Activated CD4-positive, alpha-beta T cell treated with anti-CD3 and anti-CD28 coated beads for 36 hours (primary cell): ENCODE measurements at regions not wholly inside any gene's neighbourhood (a gene's known extent, or its start where the extent isn't known, plus 50 kb on each side); places are given as distances from the start of the nearest gene placed in this dataset.
A peak's percentile ranks its signal among the peaks of the same experiment; 100 is the strongest.

Experiments
- ATAC-seq: fragments of 200-7000 bp; cut with Tn5 transposase; one replicate; pipeline ENCODE4 v1.10.0; 2021; ENCODE audit warnings: mild to moderate bottlenecking, moderate library complexity
- CTCF ChIA-PET: fragments of 350-600 bp; sonication (Branson Sonifier 250); formaldehyde crosslinking; loops from one replicate; lab custom pipeline; 2021; ENCODE audit warnings: antibody characterized with exemption; lab: Charles Lee
- POLR2A ChIA-PET: fragments of 350-600 bp; sonication (Branson Sonifier 250); formaldehyde crosslinking; loops from one replicate; lab custom pipeline; 2021; ENCODE audit warnings: antibody characterized with exemption, inconsistent platforms; lab: Charles Lee
- DNase-seq: peaks from one replicate; pipeline ENCODE4 v3.0.0-alpha.2; 2020
- H3K27ac Mint-ChIP-seq: one replicate; pipeline ENCODE4 v1.8.0; 2021; ENCODE audit warnings: mixed read lengths
- H3K27me3 Mint-ChIP-seq: one replicate; pipeline ENCODE4 v1.8.0; 2021; ENCODE audit warnings: mixed read lengths
- H3K36me3 Mint-ChIP-seq: one replicate; pipeline ENCODE4 v1.8.0; 2021; ENCODE audit warnings: low read depth, mixed read lengths
- H3K4me1 Mint-ChIP-seq: one replicate; pipeline ENCODE4 v1.8.0; 2021; ENCODE audit warnings: mixed read lengths
- H3K4me3 Mint-ChIP-seq: one replicate; pipeline ENCODE4 v1.8.0; 2021; ENCODE audit warnings: mild to moderate bottlenecking, moderate library complexity, mixed read lengths
- H3K9me3 Mint-ChIP-seq: one replicate; pipeline ENCODE4 v1.8.0; 2021; ENCODE audit warnings: low read depth, mixed read lengths
- intact Hi-C, 2 experiments: fragments of 100-400 bp; cut with DNase I in 1 of 2; cut with micrococcal nuclease in 1 of 2; formaldehyde crosslinking; loops; one replicate each; pipeline versions ENCODE4 v1.14.2 to v1.15.1; 2022 to 2024; cut with DNase I, micrococcal nuclease

DNA sequence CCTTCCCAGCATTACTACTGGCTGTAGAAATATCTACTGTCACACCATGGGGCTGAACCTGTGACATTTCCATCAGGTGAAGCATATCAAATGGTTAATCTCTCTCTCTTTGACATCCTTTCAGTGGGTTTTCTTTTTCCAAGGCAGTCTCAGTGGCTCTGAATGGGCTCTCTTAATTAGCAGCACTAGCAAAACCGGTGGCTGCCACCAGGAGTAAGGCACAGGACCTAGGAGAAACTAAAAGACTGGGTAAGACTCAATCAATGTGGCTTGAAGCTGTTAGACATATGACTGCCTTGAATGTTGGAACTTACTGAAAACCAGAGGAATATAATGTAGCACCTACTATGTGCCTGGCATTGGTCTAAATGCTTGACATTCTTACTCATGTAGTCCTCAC lies 445.0 kb upstream of the KIF2A start:
- ChIA-PET CTCF (interaction anchor here (0.7 kb wide), 1 partner anchor 323 kb away, joined by 4 read pairs; no protein-coding TSS in a partner anchor), POLR2A (no interaction called here)
- Mint-ChIP-seq H3K9me3 (peaks cover 2% of the 10 kb centered on the region), H3K4me3 (no peak overlapping the region), H3K27ac (no peak overlapping the region), H3K27me3 (no peaks in the 10 kb centered on the region), H3K36me3 (no peaks in the 10 kb centered on the region), H3K4me1 (no peaks in the 10 kb centered on the region)
- ATAC-seq (no peak), DNase-seq (no peak)
- intact Hi-C loops: no loop called here

DNA sequence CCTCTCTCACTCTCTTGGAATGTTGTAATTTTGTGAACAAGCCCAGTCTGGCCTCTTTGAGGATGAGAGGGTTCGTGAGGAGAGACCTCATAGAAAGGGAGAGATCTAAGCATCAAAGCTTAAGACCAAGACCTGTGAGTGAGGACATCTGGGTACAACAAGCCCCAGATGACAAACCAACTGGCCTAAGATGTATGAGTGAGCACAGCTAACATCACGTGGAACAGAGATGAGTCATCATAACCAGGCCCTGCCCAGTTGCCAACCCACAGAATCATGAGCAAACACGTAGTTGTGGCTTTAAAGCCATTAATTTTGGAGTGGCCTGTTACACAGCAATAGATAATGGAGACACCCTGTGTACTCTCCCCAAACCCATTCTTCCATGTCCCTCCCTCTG lies 439.1 kb upstream of the KIF2A start:
- no peaks in the 10 kb centered on the region for H3K4me1 Mint-ChIP-seq
- peaks cover 4% of the 10 kb centered on the region for H3K9me3 Mint-ChIP-seq
- ATAC-seq (peak; percentile 70), DNase-seq (peak; percentile 7)
- ChIA-PET POLR2A (no interaction called here), CTCF (no interaction called here)
- H3K4me3 Mint-ChIP-seq: no peak overlapping the region
- H3K27me3 Mint-ChIP-seq: peaks cover 4% of the 10 kb centered on the region
- intact Hi-C loops: no loop called here
- no peaks in the 10 kb centered on the region for H3K36me3 Mint-ChIP-seq
- no peak overlapping the region for H3K27ac Mint-ChIP-seq

DNA sequence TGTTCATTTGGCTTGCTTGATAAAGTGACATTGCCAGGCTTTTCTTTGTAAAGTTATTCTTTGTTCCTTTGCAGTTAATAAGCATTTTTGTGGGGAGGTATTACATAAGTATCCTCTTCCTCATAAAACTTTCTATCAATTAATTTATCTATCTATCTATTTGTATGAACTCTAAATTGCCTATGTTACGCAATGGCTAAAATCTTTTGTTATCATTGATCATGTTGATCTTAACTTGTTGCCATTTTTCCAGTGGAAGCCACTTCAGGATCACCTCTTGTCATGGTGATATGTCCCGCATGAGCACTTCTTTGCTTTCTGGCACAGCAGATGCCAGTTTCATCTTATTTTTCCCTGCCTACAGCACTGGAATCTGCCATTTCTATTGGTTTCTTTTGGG lies 436.7 kb upstream of the KIF2A start:
- ATAC-seq: no peak
- POLR2A ChIA-PET: no interaction called here
- Mint-ChIP-seq H3K4me1 (no peaks in the 10 kb centered on the region), H3K27ac (no peak overlapping the region), H3K9me3 (peaks cover 4% of the 10 kb centered on the region), H3K4me3 (no peak overlapping the region), H3K36me3 (no peaks in the 10 kb centered on the region), H3K27me3 (peaks cover 4% of the 10 kb centered on the region)
- DNase-seq: no peak
- intact Hi-C loops: no loop called here
- CTCF ChIA-PET: no interaction called here

DNA sequence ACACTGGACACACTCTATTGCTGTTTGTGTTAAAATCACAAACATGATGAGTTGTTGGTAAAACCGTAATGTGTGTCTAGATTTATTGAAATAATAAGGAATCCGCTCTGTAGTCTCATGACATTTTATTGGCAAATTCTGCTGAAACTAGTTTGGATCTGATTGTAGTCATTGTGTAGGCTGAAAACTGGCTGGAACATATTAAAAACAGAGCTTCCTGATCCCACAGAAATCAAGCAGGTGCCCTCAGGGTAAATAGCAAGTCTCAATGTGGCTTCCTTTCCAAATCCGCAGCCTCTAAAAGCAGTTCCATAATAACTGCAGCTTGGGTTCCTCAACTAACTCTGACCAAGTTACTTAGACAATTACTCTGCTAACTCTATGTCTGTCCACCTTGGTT lies 427.5 kb upstream of the KIF2A start:
- no peaks in the 10 kb centered on the region for H3K36me3 Mint-ChIP-seq
- POLR2A ChIA-PET: no interaction called here
- no peaks in the 10 kb centered on the region for H3K9me3 Mint-ChIP-seq
- H3K27me3 Mint-ChIP-seq: peaks cover 3% of the 10 kb centered on the region
- DNase-seq: no peak
- H3K27ac Mint-ChIP-seq: no peak overlapping the region
- intact Hi-C loops: no loop called here
- H3K4me1 Mint-ChIP-seq: no peaks in the 10 kb centered on the region
- no peak for ATAC-seq
- CTCF ChIA-PET: interaction anchor here (1.2 kb wide), 1 partner anchor 11 kb away, joined by 4 read pairs; no protein-coding TSS in a partner anchor
- no peak overlapping the region for H3K4me3 Mint-ChIP-seq

DNA sequence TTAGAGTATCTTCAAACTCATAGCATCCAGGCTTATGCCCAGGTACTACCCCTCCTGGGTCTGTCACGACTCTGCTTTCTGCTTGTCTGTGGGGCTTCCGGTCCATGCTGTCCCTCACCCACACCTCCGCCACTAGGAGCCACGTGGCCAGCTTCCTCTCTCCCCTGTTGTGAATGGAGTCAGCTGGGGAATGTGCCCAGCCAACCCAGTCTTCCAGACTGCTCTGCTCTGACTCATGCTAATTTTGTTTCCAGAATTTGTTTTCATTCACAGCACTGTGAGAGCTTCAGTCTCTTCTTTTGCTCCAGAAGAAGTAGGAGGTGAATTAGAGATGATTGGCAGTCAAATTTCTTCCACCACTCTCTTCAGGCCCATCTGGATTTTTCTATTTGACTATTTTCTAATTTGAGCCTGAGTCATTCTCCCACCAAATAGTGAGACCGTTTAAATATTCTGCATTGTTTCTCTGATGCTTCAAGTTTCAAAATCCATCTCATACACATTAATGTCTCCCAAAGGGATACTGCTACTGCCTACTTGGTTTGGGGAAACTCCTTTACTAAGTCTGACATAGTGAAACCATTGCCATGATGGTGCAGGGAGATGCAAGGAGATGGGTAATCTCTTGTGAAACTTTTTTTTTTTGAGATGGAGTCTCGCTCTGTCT lies 424.1 kb upstream of the KIF2A start:
- Mint-ChIP-seq H3K27me3 (no peaks in the 10 kb centered on the region), H3K9me3 (no peaks in the 10 kb centered on the region)
- POLR2A ChIA-PET: no interaction called here

DNA sequence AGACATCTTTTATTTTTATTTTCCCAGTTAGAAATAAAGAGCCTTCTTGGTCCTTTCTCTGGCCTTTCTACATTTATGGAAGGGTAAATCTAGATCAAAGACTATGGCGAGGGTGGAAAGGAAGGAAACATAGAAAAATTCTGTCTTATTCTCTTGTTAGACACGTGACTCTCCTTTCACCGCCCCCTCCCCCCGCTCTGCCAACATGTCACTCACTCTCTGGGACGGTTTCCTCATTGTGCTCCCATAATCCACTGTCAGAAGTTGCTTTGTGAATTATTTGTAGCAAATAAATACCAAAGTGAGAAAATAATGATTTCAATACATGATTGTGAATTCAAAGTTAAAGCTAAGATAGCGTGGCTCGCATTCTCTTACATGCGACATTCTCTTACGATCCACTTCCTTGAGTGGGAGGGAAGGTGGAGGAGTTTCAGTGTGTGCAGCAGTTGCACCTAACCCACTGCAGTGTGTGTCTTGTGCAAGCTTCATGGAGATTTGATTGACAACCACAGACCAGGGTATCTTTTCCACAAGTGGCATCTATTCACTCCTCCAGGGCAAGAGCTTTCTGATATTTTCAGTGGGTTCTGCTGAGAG lies 423.0 kb upstream of the KIF2A start:
- DNase-seq (no peak), ATAC-seq (no peak)
- no peaks in the 10 kb centered on the region for H3K27me3 Mint-ChIP-seq
- ChIA-PET CTCF (no interaction called here), POLR2A (no interaction called here)
- no peak overlapping the region for H3K4me3 Mint-ChIP-seq
- no peak overlapping the region for H3K27ac Mint-ChIP-seq
- H3K4me1 Mint-ChIP-seq: no peaks in the 10 kb centered on the region
- H3K9me3 Mint-ChIP-seq: no peaks in the 10 kb centered on the region
- intact Hi-C loops: no loop called here
- no peaks in the 10 kb centered on the region for H3K36me3 Mint-ChIP-seq

More for the DNA sequence above, 424.1 kb upstream of the KIF2A start:
- Mint-ChIP-seq H3K4me1 (no peaks in the 10 kb centered on the region), H3K4me3 (no peak overlapping the region), H3K36me3 (no peaks in the 10 kb centered on the region), H3K27ac (no peak overlapping the region)
- intact Hi-C loops: no loop called here
- ATAC-seq: no peak
- CTCF ChIA-PET: no interaction called here
- DNase-seq: no peak

DNA sequence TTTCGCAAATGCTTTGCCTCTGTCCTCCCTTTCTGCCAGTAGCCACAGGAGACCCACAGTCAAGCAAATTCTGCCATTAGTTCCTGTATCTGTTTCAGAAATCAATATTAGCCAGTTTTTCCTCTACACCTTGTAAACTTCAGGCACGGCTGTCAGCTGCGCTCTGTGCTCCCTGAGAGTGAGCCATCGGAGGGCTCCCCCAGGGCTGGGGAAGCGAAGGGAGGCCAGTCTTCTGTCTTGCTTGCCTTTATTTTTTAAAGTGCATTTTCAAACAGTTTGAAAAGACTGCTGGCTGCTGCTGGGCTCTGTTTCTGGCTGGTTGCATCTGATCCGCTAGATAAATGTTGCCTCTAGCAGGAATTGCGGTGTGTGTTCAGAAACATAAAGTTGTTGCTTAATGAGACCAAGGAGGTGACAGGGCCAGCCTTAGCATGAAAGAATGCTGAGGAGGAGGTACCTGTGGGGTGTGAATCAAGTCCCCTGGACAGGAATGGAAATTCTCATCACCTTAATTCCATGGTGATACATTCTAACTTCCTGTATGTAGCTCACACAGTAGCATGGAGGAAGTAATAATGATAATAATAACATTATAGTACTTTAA lies 421.7 kb upstream of the KIF2A start:
- no peak for DNase-seq
- intact Hi-C loops: no loop called here
- no peak for ATAC-seq
- POLR2A ChIA-PET: no interaction called here
- H3K27me3 Mint-ChIP-seq: no peaks in the 10 kb centered on the region
- H3K9me3 Mint-ChIP-seq: no peaks in the 10 kb centered on the region
- H3K4me3 Mint-ChIP-seq: no peak overlapping the region
- H3K36me3 Mint-ChIP-seq: no peaks in the 10 kb centered on the region
- H3K4me1 Mint-ChIP-seq: no peaks in the 10 kb centered on the region
- CTCF ChIA-PET: no interaction called here
- no peak overlapping the region for H3K27ac Mint-ChIP-seq

DNA sequence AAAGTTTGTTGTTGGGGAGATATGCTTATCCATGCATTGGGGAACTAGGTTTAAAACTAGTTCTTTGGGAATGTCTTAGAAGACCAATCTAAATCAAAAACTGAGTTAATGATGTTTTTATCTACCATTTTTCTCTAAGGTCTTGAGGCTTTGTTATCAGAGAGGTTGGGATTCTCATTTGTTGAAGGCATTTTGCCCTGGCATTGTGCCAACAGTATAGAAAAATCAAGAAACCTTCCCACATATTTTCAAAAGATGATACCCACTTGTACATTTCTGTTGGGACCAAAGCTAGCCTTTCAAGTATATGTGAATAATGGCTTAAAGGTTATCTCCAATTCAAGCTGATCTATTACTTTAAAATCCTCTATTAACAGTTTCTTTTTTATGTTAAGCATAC lies 419.8 kb upstream of the KIF2A start:
- H3K36me3 Mint-ChIP-seq: no peaks in the 10 kb centered on the region
- no peak for ATAC-seq
- POLR2A ChIA-PET: no interaction called here
- H3K4me3 Mint-ChIP-seq: no peak overlapping the region
- no peaks in the 10 kb centered on the region for H3K4me1 Mint-ChIP-seq
- H3K27me3 Mint-ChIP-seq: no peaks in the 10 kb centered on the region
- H3K27ac Mint-ChIP-seq: no peak overlapping the region
- H3K9me3 Mint-ChIP-seq: peaks cover 3% of the 10 kb centered on the region
- CTCF ChIA-PET: interaction anchor here (1.2 kb wide), 1 partner anchor 96 kb away, joined by 3 read pairs; no protein-coding TSS in a partner anchor
- no peak for DNase-seq
- intact Hi-C loops: no loop called here

DNA sequence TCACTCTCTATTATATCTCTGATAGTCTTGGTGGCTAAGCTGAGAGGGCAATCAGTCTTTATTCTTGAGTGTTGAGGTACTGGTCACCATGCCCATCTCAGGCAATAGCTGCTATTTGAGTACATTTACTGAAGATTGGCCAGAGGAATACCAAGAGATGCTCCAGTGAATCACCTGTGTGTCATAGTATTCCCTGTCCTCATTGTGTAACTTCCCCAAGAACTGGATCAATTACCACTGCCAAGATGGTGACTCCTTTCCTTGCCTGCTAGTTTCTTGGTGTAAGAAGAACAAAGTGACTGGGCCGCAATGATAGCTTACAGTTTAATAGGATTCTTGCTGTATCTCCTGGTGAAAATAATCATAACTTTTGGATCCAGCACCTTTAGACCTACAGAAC lies 418.7 kb upstream of the KIF2A start:
- no peaks in the 10 kb centered on the region for H3K4me1 Mint-ChIP-seq
- ATAC-seq (no peak), DNase-seq (no peak)
- POLR2A ChIA-PET: no interaction called here
- H3K36me3 Mint-ChIP-seq: no peaks in the 10 kb centered on the region
- no peak overlapping the region for H3K4me3 Mint-ChIP-seq
- H3K27ac Mint-ChIP-seq: no peak overlapping the region
- CTCF ChIA-PET: interaction anchor here (0.8 to 1.2 kb wide), 2 partner anchors 12 to 95 kb away, joined by 3 read pairs; no protein-coding TSS in a partner anchor
- intact Hi-C loops: no loop called here
- H3K9me3 Mint-ChIP-seq: peaks cover 3% of the 10 kb centered on the region
- H3K27me3 Mint-ChIP-seq: no peaks in the 10 kb centered on the region

DNA sequence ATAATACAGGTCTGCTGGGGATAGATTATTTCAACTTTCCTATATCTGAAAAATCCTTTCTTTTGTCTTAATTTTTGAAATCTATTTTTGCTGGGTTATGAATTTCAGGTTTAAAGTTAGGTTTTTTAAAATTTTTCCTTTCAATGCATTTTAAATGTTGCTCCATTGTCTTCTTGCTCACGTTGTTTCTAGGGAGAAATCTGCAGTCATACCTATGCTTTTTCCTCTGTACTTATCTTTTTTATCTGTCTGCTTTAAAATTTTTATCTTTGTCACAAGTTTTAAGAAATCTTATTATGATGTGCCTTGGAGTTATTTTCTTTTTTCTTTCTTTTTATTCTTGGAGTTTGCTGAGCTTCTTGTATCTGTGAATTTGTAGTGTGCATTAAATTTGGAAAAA lies 412.0 kb upstream of the KIF2A start:
- Mint-ChIP-seq H3K4me1 (no peaks in the 10 kb centered on the region), H3K27me3 (no peaks in the 10 kb centered on the region), H3K9me3 (peaks cover 13% of the 10 kb centered on the region), H3K4me3 (no peak overlapping the region), H3K27ac (no peak overlapping the region), H3K36me3 (no peaks in the 10 kb centered on the region)
- intact Hi-C loops: no loop called here
- no peak for DNase-seq
- ChIA-PET POLR2A (no interaction called here), CTCF (no interaction called here)
- ATAC-seq: no peak

DNA sequence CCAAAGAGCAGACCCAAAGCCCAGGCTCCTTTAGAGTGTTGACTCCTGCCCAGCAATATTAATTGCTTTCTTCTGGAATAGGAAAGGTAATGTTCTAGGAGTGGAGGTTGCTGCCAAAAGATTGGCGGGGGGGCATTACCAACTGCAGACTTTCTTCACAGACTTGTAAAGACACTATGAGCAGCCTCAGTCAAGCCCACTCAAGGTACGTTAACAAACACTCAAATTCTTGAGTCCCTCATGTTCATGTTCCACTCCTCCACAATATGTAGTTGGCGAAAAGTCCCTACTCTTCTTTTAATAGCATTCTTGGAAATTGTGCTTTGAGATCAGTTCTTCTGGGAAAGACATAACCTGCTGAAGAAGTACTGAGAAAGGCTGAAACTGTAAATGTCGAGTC lies 409.2 kb upstream of the KIF2A start:
- Mint-ChIP-seq H3K27ac (no peak overlapping the region), H3K36me3 (no peaks in the 10 kb centered on the region), H3K9me3 (peaks cover 11% of the 10 kb centered on the region), H3K27me3 (no peaks in the 10 kb centered on the region), H3K4me3 (no peak overlapping the region), H3K4me1 (no peaks in the 10 kb centered on the region)
- intact Hi-C loops: no loop called here
- CTCF ChIA-PET: interaction anchor here (0.5 kb wide), 1 partner anchor 117 kb away, joined by 4 read pairs; no protein-coding TSS in a partner anchor
- ATAC-seq (no peak), DNase-seq (no peak)
- POLR2A ChIA-PET: no interaction called here

DNA sequence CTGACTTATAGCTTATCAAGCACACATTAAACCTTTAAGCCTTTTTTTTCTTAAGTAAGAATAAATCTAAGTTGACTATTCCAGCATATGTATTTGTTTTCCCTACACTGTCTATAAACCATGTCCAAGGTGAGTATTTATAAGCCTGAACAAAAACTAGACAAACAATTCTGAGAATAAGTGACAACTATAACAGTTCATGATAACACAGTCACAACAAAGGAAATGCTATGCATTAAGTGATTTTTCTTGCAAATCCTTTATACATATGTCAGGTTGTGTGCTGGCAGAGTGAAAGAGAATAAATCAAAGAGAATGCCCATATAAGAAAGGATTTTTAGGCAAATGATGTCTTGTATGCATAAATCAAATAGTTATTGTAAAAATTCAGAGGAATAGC lies 408.8 kb upstream of the KIF2A start:
- Mint-ChIP-seq H3K9me3 (peaks cover 11% of the 10 kb centered on the region), H3K4me1 (no peaks in the 10 kb centered on the region), H3K27me3 (no peaks in the 10 kb centered on the region), H3K27ac (no peak overlapping the region), H3K36me3 (no peaks in the 10 kb centered on the region), H3K4me3 (no peak overlapping the region)
- ChIA-PET POLR2A (no interaction called here), CTCF (interaction anchor here (0.5 kb wide), 1 partner anchor 117 kb away, joined by 4 read pairs; no protein-coding TSS in a partner anchor)
- intact Hi-C loops: no loop called here
- ATAC-seq: no peak
- no peak for DNase-seq
